ENCODE measurements at regions not wholly inside any gene's neighbourhood (a gene's known extent, or its start where the extent isn't known, plus 50 kb on each side); places are given as distances from the start of the nearest gene placed in this dataset.
A peak's percentile ranks its signal among the peaks of the same experiment; 100 is the strongest.

DNA sequence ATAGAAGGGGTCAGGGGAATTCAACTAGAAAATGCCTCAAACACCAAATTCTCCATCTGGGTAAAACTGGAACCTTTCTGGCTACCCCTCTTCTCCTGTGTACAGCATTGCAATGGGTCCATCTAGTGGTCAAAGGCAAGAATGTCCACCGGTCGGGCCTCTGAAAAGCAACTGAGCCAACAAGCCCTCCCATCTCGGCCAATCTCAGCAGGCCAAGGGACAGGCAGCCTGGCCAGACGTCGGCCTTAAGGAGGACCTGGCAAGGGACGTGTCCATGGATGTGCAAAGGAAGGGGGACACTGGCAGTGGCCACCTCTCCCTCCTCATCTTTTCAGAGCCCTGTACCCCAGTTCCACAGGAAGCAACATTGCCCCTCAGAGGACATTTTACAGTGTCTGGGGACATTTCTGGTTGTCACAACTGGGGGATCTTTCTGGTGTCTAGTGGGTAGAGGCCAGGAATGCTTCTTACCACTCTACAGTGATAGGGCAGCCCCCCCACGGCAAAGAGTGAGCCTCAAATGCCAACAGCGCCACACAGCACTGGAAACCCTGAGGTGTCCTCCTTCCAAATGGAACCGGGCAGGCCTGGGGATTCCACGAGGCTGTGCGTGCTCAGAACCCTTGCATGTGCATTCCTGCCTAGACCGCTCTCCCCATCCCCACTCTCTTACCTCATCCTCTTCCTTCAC, 99.8 kb upstream of the FOXA2 start (continued):
- TF ChIP-seq YEATS2 (CRISPR knock-in tag; IDR thresholded peaks at IDR 0.05; ENCODE audit: borderline replicate concordance) (peak; percentile 53; the same call in 1 of the 2 replicates), SOX5 (CRISPR knock-in tag; IDR thresholded peaks at IDR 0.05; ENCODE audit: borderline replicate concordance) (0 out of 2 replicates have a peak, but pooled peaks have one; percentile 27), STAT5B (CRISPR knock-in tag; IDR thresholded peaks at IDR 0.05) (0 out of 2 replicates have a peak, but pooled peaks have one; percentile 10), NFRKB (IDR thresholded peaks at IDR 0.05) (no peak), ZNF883 (CRISPR knock-in tag; IDR thresholded peaks at IDR 0.05; ENCODE audit: not compliant biosample characterization) (peak; percentile 88), STAG1 (CRISPR knock-in tag; IDR thresholded peaks at IDR 0.05) (peak; percentile 100), HHEX (CRISPR knock-in tag; IDR thresholded peaks at IDR 0.05) (no peak), ZNF124 (CRISPR knock-in tag; IDR thresholded peaks at IDR 0.05) (0 out of 2 replicates have a peak, but pooled peaks have one; percentile 53), FIP1L1 (IDR thresholded peaks at IDR 0.05; ENCODE audit: borderline replicate concordance, insufficient read depth, low read depth, low read length) (no peak), ZNF501 (CRISPR knock-in tag; IDR thresholded peaks at IDR 0.05) (peak; percentile 75; the same call in 1 of the 2 replicates), ZNF121 (CRISPR knock-in tag; IDR thresholded peaks at IDR 0.05) (no peak), MYNN (CRISPR knock-in tag; IDR thresholded peaks at IDR 0.05; ENCODE audit: low read depth) (0 out of 2 replicates have a peak, but pooled peaks have one; percentile 74)
- TF ChIP-seq, protein P1, sequence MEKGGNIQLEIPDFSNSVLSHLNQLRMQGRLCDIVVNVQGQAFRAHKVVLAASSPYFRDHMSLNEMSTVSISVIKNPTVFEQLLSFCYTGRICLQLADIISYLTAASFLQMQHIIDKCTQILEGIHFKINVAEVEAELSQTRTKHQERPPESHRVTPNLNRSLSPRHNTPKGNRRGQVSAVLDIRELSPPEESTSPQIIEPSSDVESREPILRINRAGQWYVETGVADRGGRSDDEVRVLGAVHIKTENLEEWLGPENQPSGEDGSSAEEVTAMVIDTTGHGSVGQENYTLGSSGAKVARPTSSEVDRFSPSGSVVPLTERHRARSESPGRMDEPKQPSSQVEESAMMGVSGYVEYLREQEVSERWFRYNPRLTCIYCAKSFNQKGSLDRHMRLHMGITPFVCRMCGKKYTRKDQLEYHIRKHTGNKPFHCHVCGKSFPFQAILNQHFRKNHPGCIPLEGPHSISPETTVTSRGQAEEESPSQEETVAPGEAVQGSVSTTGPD (CRISPR knock-in tag; IDR thresholded peaks at IDR 0.05), result no peak
- TF ChIP-seq, protein P2, sequence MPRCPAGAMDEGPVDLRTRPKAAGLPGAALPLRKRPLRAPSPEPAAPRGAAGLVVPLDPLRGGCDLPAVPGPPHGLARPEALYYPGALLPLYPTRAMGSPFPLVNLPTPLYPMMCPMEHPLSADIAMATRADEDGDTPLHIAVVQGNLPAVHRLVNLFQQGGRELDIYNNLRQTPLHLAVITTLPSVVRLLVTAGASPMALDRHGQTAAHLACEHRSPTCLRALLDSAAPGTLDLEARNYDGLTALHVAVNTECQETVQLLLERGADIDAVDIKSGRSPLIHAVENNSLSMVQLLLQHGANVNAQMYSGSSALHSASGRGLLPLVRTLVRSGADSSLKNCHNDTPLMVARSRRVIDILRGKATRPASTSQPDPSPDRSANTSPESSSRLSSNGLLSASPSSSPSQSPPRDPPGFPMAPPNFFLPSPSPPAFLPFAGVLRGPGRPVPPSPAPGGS (CRISPR knock-in tag; IDR thresholded peaks at IDR 0.05), result 0 out of 2 replicates have a peak, but pooled peaks have one; percentile 24
- TF ChIP-seq, protein P3, sequence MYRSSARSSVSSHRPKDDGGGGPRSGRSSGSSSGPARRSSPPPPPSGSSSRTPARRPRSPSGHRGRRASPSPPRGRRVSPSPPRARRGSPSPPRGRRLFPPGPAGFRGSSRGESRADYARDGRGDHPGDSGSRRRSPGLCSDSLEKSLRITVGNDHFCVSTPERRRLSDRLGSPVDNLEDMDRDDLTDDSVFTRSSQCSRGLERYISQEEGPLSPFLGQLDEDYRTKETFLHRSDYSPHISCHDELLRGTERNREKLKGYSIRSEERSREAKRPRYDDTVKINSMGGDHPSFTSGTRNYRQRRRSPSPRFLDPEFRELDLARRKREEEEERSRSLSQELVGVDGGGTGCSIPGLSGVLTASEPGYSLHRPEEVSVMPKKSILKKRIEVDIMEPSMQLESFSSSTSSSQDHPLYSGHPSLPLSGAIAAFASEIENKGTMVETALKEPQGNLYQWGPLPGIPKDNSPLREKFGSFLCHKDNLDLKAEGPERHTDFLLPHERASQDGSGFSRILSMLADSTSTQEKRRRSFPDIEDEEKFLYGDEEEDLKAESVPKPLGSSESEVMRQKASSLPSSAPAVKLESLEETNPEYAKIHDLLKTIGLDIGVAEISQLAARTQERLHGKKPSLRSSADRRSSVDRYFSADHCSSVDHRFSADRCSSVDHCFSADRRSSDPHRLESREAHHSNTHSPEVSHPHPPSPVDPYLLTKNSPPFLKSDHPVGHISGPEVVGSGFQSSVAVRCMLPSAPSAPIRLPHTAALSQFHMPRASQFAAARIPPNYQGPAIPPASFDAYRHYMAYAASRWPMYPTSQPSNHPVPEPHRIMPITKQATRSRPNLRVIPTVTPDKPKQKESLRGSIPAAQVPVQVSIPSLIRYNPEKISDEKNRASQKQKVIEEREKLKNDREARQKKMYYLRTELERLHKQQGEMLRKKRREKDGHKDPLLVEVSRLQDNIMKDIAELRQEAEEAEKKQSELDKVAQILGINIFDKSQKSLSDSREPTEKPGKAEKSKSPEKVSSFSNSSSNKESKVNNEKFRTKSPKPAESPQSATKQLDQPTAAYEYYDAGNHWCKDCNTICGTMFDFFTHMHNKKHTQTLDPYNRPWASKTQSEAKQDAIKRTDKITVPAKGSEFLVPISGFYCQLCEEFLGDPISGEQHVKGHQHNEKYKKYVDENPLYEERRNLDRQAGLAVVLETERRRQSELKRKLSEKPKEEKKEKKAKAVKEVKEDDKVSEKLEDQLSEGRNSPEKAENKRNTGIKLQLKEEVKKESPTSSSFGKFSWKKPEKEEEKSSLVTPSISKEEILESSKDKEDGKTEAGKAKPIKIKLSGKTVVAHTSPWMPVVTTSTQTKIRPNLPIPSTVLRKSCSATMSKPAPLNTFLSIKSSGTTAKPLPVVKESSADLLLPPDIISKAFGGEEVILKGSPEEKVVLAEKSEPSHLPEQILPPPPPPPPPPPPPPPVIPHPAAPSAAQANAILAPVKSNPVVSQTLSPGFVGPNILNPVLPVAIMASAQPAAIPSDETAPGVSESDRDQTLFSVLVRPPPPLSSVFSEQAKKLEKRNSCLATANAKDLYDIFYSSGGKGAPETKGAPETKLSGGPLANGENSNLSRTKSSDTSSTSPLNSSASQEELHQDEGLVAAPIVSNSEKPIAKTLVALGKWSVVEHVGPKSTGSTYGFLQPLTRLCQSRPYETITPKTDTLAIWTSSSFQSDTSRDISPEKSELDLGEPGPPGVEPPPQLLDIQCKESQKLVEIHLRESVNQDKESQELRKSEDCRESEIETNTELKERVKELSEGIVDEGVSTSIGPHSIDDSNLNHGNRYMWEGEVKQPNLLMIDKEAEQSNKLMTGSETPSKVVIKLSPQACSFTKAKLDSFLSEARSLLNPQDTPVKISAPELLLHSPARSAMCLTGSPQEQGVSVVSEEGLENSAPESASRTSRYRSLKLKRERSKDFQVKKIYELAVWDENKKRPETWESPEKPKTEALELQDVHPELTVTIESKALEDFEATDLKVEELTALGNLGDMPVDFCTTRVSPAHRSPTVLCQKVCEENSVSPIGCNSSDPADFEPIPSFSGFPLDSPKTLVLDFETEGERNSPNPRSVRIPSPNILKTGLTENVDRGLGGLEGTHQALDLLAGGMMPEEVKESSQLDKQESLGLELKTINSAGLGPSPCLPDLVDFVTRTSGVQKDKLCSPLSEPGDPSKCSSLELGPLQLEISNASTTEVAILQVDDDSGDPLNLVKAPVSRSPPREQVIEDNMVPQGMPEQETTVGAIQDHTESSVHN (CRISPR knock-in tag; IDR thresholded peaks at IDR 0.05), result 0 out of 2 replicates have a peak, but pooled peaks have one; percentile 36
- TF ChIP-seq, protein P4, sequence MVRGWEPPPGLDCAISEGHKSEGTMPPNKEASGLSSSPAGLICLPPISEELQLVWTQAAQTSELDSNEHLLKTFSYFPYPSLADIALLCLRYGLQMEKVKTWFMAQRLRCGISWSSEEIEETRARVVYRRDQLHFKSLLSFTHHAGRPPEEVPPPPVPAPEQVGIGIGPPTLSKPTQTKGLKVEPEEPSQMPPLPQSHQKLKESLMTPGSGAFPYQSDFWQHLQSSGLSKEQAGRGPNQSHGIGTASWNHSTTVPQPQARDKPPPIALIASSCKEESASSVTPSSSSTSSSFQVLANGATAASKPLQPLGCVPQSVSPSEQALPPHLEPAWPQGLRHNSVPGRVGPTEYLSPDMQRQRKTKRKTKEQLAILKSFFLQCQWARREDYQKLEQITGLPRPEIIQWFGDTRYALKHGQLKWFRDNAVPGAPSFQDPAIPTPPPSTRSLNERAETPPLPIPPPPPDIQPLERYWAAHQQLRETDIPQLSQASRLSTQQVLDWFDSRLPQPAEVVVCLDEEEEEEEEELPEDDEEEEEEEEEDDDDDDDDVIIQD (CRISPR knock-in tag; IDR thresholded peaks at IDR 0.05; ENCODE audit: low read depth), result no peak

All from HepG2 (cell line).